ENCODE measurements at regions not wholly inside any gene's neighbourhood (a gene's known extent, or its start where the extent isn't known, plus 50 kb on each side); places are given as distances from the start of the nearest gene placed in this dataset.

GRCh38 chr1:209411491-209411929 lies 172.0 kb upstream of the CAMK1G start:
- TF ChIP-seq ZNF529 (tag by site-specific recombination; IDR thresholded peaks at IDR 0.05; ENCODE audit: insufficient replicate concordance) (no peak), ZNF416 (tag by site-specific recombination; IDR thresholded peaks at IDR 0.05) (no peak), ZNF157 (tag by site-specific recombination; IDR thresholded peaks at IDR 0.05) (no peak), ZNF274 (IDR thresholded peaks at IDR 0.05; ENCODE audit: low read length) (no peak), ZNF274 (tag by site-specific recombination; IDR thresholded peaks at IDR 0.05; ENCODE audit: borderline replicate concordance) (no peak), ZNF335 (tag by site-specific recombination; conservative IDR thresholded peaks at IDR 0.05) (no peak), ZNF677 (tag by site-specific recombination; IDR thresholded peaks at IDR 0.05) (no peak), BCL11A (tag by site-specific recombination; IDR thresholded peaks at IDR 0.05; ENCODE audit: low read depth) (no peak)
- TF ChIP-seq, protein P1, sequence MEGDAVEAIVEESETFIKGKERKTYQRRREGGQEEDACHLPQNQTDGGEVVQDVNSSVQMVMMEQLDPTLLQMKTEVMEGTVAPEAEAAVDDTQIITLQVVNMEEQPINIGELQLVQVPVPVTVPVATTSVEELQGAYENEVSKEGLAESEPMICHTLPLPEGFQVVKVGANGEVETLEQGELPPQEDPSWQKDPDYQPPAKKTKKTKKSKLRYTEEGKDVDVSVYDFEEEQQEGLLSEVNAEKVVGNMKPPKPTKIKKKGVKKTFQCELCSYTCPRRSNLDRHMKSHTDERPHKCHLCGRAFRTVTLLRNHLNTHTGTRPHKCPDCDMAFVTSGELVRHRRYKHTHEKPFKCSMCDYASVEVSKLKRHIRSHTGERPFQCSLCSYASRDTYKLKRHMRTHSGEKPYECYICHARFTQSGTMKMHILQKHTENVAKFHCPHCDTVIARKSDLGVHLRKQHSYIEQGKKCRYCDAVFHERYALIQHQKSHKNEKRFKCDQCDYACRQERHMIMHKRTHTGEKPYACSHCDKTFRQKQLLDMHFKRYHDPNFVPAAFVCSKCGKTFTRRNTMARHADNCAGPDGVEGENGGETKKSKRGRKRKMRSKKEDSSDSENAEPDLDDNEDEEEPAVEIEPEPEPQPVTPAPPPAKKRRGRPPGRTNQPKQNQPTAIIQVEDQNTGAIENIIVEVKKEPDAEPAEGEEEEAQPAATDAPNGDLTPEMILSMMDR (tag by site-specific recombination; IDR thresholded peaks at IDR 0.05) = no peak
